ENCODE measurements at regions not wholly inside any gene's neighbourhood (a gene's known extent, or its start where the extent isn't known, plus 50 kb on each side); places are given as distances from the start of the nearest gene placed in this dataset.

DNA sequence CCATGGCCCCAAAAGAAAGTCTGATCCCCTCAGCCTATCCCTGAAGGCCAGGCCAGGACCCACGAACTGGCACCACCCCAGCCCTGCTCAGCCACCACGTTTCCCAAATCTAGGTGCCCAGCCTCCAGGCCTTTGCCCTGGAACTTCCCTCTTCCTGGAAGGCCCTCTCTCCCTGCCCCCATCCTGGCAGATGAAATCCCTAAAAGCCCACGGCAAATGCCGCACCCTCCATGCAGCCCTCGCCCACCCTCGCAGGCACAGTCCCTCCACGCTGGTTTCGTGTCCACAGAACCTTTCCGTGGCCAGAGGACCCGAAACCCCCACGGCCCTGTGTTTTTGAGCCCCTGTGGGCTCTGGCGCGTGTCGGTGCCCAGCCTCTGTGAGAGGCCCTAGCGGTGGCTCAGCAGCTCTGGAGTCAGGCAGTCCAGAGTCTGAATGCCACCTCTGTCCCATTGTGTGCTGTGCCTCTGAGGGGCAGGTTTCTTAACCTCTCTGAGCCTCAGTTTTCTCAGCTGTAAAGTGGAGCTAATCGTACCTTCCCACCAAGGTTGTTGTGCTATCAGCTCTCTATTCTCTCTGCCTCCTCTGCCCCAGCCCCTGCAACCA is 138.5 kb upstream of the IQSEC1 start (continued):
- TF ChIP-seq, protein P1, sequence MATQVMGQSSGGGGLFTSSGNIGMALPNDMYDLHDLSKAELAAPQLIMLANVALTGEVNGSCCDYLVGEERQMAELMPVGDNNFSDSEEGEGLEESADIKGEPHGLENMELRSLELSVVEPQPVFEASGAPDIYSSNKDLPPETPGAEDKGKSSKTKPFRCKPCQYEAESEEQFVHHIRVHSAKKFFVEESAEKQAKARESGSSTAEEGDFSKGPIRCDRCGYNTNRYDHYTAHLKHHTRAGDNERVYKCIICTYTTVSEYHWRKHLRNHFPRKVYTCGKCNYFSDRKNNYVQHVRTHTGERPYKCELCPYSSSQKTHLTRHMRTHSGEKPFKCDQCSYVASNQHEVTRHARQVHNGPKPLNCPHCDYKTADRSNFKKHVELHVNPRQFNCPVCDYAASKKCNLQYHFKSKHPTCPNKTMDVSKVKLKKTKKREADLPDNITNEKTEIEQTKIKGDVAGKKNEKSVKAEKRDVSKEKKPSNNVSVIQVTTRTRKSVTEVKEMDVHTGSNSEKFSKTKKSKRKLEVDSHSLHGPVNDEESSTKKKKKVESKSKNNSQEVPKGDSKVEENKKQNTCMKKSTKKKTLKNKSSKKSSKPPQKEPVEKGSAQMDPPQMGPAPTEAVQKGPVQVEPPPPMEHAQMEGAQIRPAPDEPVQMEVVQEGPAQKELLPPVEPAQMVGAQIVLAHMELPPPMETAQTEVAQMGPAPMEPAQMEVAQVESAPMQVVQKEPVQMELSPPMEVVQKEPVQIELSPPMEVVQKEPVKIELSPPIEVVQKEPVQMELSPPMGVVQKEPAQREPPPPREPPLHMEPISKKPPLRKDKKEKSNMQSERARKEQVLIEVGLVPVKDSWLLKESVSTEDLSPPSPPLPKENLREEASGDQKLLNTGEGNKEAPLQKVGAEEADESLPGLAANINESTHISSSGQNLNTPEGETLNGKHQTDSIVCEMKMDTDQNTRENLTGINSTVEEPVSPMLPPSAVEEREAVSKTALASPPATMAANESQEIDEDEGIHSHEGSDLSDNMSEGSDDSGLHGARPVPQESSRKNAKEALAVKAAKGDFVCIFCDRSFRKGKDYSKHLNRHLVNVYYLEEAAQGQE (IDR thresholded peaks at IDR 0.05; ENCODE audit: unreplicated experiment): no peak
- TF ChIP-seq STAT1 (IDR thresholded peaks at IDR 0.05; ENCODE audit: unreplicated experiment) (no peak), ZNF114 (CRISPR knock-in tag; IDR thresholded peaks at IDR 0.05) (no peak), EZH2phosphoT487 (IDR thresholded peaks at IDR 0.05; ENCODE audit: unreplicated experiment) (no peak), CREB1 (CRISPR knock-in tag; IDR thresholded peaks at IDR 0.05; ENCODE audit: low read depth) (no peak), ZNF331 (CRISPR knock-in tag; IDR thresholded peaks at IDR 0.05; ENCODE audit: low read depth) (no peak)
- TF ChIP-seq, protein P2, sequence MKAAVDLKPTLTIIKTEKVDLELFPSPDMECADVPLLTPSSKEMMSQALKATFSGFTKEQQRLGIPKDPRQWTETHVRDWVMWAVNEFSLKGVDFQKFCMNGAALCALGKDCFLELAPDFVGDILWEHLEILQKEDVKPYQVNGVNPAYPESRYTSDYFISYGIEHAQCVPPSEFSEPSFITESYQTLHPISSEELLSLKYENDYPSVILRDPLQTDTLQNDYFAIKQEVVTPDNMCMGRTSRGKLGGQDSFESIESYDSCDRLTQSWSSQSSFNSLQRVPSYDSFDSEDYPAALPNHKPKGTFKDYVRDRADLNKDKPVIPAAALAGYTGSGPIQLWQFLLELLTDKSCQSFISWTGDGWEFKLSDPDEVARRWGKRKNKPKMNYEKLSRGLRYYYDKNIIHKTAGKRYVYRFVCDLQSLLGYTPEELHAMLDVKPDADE (IDR thresholded peaks at IDR 0.05): no peak

DNA sequence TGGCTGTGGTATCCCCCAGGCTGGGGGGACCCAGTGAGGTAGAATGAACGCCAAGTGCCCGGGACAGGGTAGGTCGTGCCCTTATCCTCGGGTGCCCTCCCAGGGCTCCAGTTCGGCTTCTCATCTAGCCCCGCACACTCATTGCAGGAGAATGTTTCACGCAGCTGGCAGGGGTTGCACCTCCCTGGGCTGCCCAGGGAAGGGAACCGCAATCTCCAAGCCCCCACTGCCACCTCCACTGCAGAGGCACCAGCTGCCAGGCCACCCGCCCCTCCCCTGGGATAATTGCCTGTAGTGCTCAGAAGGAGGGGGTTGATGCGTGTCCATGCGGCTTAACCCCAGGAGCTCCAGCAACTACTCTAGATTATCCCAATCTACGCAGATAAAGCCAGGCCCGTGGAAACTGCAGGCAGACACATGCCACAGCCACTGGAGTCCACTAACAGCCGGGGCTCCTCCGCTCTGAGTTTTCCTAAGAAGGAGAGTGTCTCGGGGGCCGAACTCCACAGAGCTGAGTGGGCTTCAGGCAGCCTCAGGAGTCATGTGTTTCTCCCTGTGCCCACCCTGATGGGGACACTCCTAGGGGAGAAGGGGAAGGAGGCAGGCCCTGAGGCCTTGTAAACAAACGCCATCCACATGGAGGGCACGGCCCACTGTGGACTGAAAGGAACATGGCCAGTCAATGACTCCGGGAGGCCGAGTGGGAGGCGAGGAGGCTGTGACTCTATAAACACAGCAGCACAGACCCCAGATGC is 137.2 kb upstream of the IQSEC1 start:
- Mint-ChIP-seq H3K27me3 (ENCODE audit: insufficient read depth, low read depth, poor library complexity) (peaks cover 8% of the 10 kb centered on the region), H3K27ac (no peak overlapping the region), H3K36me3 (ENCODE audit: low read depth) (no peaks in the 10 kb centered on the region; the same call in 2 of the 3 replicates), H3K4me1 (peaks cover 9% of the 10 kb centered on the region; the same call in 1 of the 3 replicates), H3K4me3 (no peak overlapping the region), H3K9me3 (no peaks in the 10 kb centered on the region; the same call in 2 of the 3 replicates)
- Histone ChIP-seq H3K9me2 (ENCODE audit: insufficient read depth) (no peaks in the 10 kb centered on the region), H3K4me1 (ENCODE audit: insufficient read depth) (no peaks in the 10 kb centered on the region), H4K20me1 (replicated peaks; ENCODE audit: insufficient read depth) (no peaks in the 10 kb centered on the region), H3F3A (replicated peaks; ENCODE audit: low read depth) (no peaks in the 10 kb centered on the region), H3K4me2 (no peak overlapping the region), H3K36me3 (ENCODE audit: insufficient read depth) (no peaks in the 10 kb centered on the region), H3K79me2 (replicated peaks; ENCODE audit: insufficient read depth) (no peaks in the 10 kb centered on the region), H3K27ac (ENCODE audit: low read depth) (no peak overlapping the region), H3K4me3 (no peak overlapping the region), H3K27me3 (ENCODE audit: insufficient read depth) (no peaks in the 10 kb centered on the region), H2AFZ (no peak overlapping the region)
- no peak for DNase-seq (ENCODE audit: low spot score)
- ATAC-seq: no peak
- TF ChIP-seq, protein P3, sequence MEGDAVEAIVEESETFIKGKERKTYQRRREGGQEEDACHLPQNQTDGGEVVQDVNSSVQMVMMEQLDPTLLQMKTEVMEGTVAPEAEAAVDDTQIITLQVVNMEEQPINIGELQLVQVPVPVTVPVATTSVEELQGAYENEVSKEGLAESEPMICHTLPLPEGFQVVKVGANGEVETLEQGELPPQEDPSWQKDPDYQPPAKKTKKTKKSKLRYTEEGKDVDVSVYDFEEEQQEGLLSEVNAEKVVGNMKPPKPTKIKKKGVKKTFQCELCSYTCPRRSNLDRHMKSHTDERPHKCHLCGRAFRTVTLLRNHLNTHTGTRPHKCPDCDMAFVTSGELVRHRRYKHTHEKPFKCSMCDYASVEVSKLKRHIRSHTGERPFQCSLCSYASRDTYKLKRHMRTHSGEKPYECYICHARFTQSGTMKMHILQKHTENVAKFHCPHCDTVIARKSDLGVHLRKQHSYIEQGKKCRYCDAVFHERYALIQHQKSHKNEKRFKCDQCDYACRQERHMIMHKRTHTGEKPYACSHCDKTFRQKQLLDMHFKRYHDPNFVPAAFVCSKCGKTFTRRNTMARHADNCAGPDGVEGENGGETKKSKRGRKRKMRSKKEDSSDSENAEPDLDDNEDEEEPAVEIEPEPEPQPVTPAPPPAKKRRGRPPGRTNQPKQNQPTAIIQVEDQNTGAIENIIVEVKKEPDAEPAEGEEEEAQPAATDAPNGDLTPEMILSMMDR (conservative IDR thresholded peaks at IDR 0.05; ENCODE audit: low read depth in 2 of 2): no peak
- TF ChIP-seq, protein P2 (IDR thresholded peaks at IDR 0.05): no peak
- TF ChIP-seq JUNB (IDR thresholded peaks at IDR 0.05; ENCODE audit: unreplicated experiment): no peak
